Breast epithelium (tissue), 4 donors: ENCODE measurements at regions not wholly inside any gene's neighbourhood (a gene's known extent, or its start where the extent isn't known, plus 50 kb on each side); places are given as distances from the start of the nearest gene placed in this dataset.

Experiments
- DNase-seq, 2 donors: peaks; one replicate each; pipeline ENCODE4 v3.0.0-alpha.2; 2019; ENCODE audit warnings: low spot score in 2 of 2
- H3K27ac ChIP-seq, 2 donors: fragments of 200-600 bp; sonication (generic) in 1 of 2; one replicate each; pipeline ENCODE4 v1.5.1; 2016 to 2019; ENCODE audit warnings: mild to moderate bottlenecking in 1 of 2
- H3K27me3 ChIP-seq, 2 donors: fragments of 200-600 bp; sonication (generic) in 1 of 2; one replicate each; pipeline versions ENCODE4 v1.5.1 to v1.6.0; 2017 to 2019; ENCODE audit warnings: control low read depth in 1 of 2, mild to moderate bottlenecking in 1 of 2
- H3K36me3 ChIP-seq: fragments of 200-600 bp; one replicate; pipeline ENCODE4 v1.5.1; 2019
- H3K4me1 ChIP-seq, 2 donors: fragments of 200-600 bp; sonication (generic); one replicate each; pipeline ENCODE4 v1.5.1; 2016 to 2019; ENCODE audit warnings: control low read depth in 1 of 2
- H3K4me3 ChIP-seq, 3 donors: fragments of 200-600 bp; sonication (generic); 1 replicate in 2 of 3; 2 replicates in 1 of 3; pipeline ENCODE4 v1.5.1; 2016 to 2019; ENCODE audit warnings: mild to moderate bottlenecking in 3 of 3, moderate library complexity in 2 of 3
- H3K9me3 ChIP-seq, 2 donors: fragments of 200-600 bp; sonication (generic) in 1 of 2; one replicate each; pipeline ENCODE4 v1.5.1; 2016 to 2019; ENCODE audit warnings: control low read depth in 1 of 2
- CTCF ChIP-seq, 3 donors: fragments of 450-650 bp; IDR thresholded peaks; one replicate each; pipeline ENCODE4 v1.5.1; 2016 to 2017; ENCODE audit warnings: antibody characterized with exemption in 3 of 3, mild to moderate bottlenecking in 3 of 3, moderate library complexity in 3 of 3
- POLR2A ChIP-seq: fragments of 450-650 bp; IDR thresholded peaks from one replicate; pipeline ENCODE4 v1.6.1; 2016; ENCODE audit warnings: antibody characterized with exemption, mild to moderate bottlenecking, moderate library complexity
- POLR2AphosphoS5 ChIP-seq, 3 donors: sonication (generic); formaldehyde crosslinking; IDR thresholded peaks; one replicate each; pipeline ENCODE4 v1.6.1; 2017; ENCODE audit warnings: antibody characterized with exemption in 3 of 3
- intact Hi-C: fragments of 100-400 bp; cut with DNase I; formaldehyde crosslinking; loops from one replicate; pipeline ENCODE4 v1.15.1; 2023; ENCODE audit warnings: low total_unique reads

GRCh38 chr14:38723277-38723676 is 379.8 kb downstream of the SEC23A start:
- no peak overlapping the region for H3K4me3 ChIP-seq
- TF ChIP-seq CTCF (IDR thresholded peaks at IDR 0.05): no peak
- TF ChIP-seq POLR2A: no peak
- TF ChIP-seq POLR2AphosphoS5 (IDR thresholded peaks at IDR 0.05): no peak
- no peaks in the 10 kb centered on the region for H3K9me3 ChIP-seq
- DNase-seq: no peak
- H3K27ac ChIP-seq: no peak overlapping the region
- intact Hi-C loops: no loop called here
- H3K27me3 ChIP-seq: no peaks in the 10 kb centered on the region
- no peaks in the 10 kb centered on the region for H3K4me1 ChIP-seq
- no peaks in the 10 kb centered on the region for H3K36me3 ChIP-seq

GRCh38 chr14:38721822-38722431 is 381.1 kb downstream of the SEC23A start:
- Histone ChIP-seq H3K36me3 (no peaks in the 10 kb centered on the region), H3K4me1 (no peaks in the 10 kb centered on the region), H3K9me3 (no peaks in the 10 kb centered on the region), H3K27me3 (no peaks in the 10 kb centered on the region), H3K27ac (no peak overlapping the region), H3K4me3 (no peak overlapping the region)
- intact Hi-C loops: no loop called here
- TF ChIP-seq POLR2A (no peak), POLR2AphosphoS5 (IDR thresholded peaks at IDR 0.05) (no peak), CTCF (IDR thresholded peaks at IDR 0.05) (peak; percentile 36 to 67 (median 67))
- peak; percentile 21 to 63 for DNase-seq

GRCh38 chr14:38718519-38718918 is 384.5 kb downstream of the SEC23A start:
- H3K4me3 ChIP-seq: no peak overlapping the region
- H3K36me3 ChIP-seq: no peaks in the 10 kb centered on the region
- no peaks in the 10 kb centered on the region for H3K27me3 ChIP-seq
- intact Hi-C loops: no loop called here
- no peaks in the 10 kb centered on the region for H3K9me3 ChIP-seq
- DNase-seq: no peak
- no peak for TF ChIP-seq CTCF (IDR thresholded peaks at IDR 0.05)
- no peak for TF ChIP-seq POLR2AphosphoS5 (IDR thresholded peaks at IDR 0.05)
- no peak for TF ChIP-seq POLR2A
- H3K4me1 ChIP-seq: no peaks in the 10 kb centered on the region
- H3K27ac ChIP-seq: no peak overlapping the region

- DNase-seq: no peak
- TF ChIP-seq CTCF (IDR thresholded peaks at IDR 0.05): no peak
- TF ChIP-seq POLR2A: no peak
- no peak for TF ChIP-seq POLR2AphosphoS5 (IDR thresholded peaks at IDR 0.05)
- no peaks in the 10 kb centered on the region for H3K4me1 ChIP-seq
- H3K27me3 ChIP-seq: no peaks in the 10 kb centered on the region
- no peaks in the 10 kb centered on the region for H3K9me3 ChIP-seq
- no peak overlapping the region for H3K4me3 ChIP-seq
- H3K36me3 ChIP-seq: no peaks in the 10 kb centered on the region
- intact Hi-C loops: no loop called here
- no peak overlapping the region for H3K27ac ChIP-seq
These were observed 386.1 kb downstream of the SEC23A start for GRCh38 chr14:38716926-38717325.

DNA sequence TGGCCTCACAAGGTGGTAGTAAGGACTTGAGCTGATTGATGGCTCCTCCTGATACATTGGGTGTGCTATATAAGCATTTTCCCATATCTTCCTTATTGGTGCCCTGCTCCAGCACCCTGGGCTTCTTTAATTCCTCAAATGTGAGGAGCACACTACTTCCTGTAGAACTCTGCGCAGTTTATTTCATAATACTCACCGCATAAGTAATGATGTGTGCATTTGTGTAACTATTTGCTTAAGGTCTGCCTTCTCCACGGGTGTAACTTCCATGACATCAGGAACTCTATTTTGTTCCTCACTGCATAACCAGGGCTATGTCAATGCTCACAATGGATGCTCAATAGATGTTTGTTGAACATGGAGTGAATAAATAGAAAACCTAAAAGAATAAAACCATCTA is 392.2 kb downstream of the SEC23A start:
- Histone ChIP-seq H3K4me3 (no peak overlapping the region), H3K9me3 (no peaks in the 10 kb centered on the region), H3K27ac (no peak overlapping the region), H3K36me3 (no peaks in the 10 kb centered on the region), H3K27me3 (no peaks in the 10 kb centered on the region), H3K4me1 (no peaks in the 10 kb centered on the region)
- intact Hi-C loops: no loop called here
- TF ChIP-seq POLR2A (no peak), POLR2AphosphoS5 (IDR thresholded peaks at IDR 0.05) (no peak), CTCF (IDR thresholded peaks at IDR 0.05) (no peak)
- DNase-seq: no peak
